Ectodermal cell (in vitro differentiated cells): ENCODE measurements at regions not wholly inside any gene's neighbourhood (a gene's known extent, or its start where the extent isn't known, plus 50 kb on each side); places are given as distances from the start of the nearest gene placed in this dataset.
"Not testable (repeated sequence)": the region's sequence is repeated elsewhere in the genome, so short reads cannot be mapped to it uniquely, and the experiment has no call there.

Experiments used
- H3K27ac ChIP-seq: 2 replicates; pipeline ENCODE4 v1.7.0; 2013; ENCODE audit warnings: mild to moderate bottlenecking, low read depth, low read length; ENCODE audit not compliant: insufficient read depth, poor library complexity, severe bottlenecking
- H3K27me3 ChIP-seq: 2 replicates; pipeline ENCODE4 v1.7.0; 2013; ENCODE audit warnings: mild to moderate bottlenecking, low read length; ENCODE audit not compliant: insufficient read depth, control insufficient read depth, poor library complexity, severe bottlenecking
- H3K36me3 ChIP-seq: one replicate; pipeline ENCODE4 v1.7.0; 2013; ENCODE audit warnings: low read length; ENCODE audit not compliant: control insufficient read depth, insufficient read depth
- H3K4me1 ChIP-seq: one replicate; pipeline ENCODE4 v1.7.0; 2013; ENCODE audit warnings: low read length; ENCODE audit not compliant: control insufficient read depth, insufficient read depth
- H3K4me3 ChIP-seq: 2 replicates; pipeline ENCODE4 v1.7.0; 2013; ENCODE audit warnings: low read depth, low read length, control low read depth; ENCODE audit not compliant: insufficient read depth
- H3K9me3 ChIP-seq: 2 replicates; pipeline ENCODE4 v1.7.0; 2013; ENCODE audit warnings: mild to moderate bottlenecking, low read length, moderate library complexity; ENCODE audit not compliant: control insufficient read depth
- whole genome bisulfite sequencing, 2 experiments: methylation state at CpG; one replicate each; pipeline ENCODE4 v1.1.7; 2013; ENCODE audit warnings: missing lambda C conversion rate in 2 of 2; 5-methylcytosine and 5-hydroxymethylcytosine counted together

DNA sequence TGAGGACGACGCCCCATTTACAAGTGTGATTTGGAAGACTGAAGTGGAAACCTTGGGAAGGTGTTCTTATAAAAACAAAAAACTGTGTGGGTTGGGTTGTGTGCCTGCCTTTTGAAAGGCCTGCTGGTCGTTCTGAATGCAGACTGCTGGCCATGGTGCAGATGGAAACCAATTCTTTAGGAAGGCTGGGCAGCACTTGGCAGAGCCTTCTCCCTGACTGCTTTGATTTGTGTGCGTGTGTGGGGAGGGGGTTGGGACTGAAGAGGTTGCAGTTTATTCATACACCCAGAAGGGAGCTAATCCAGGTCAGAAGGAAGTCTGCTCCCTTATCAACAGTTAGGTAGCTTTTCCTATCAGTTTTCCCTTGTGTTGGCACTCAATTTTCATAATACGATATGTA, 288.7 kb downstream of the SOX2 start:
- 55 to 72% methylated on average over 4 to 5 of the region's 5 CpGs for WGBS, 2 experiments
- no peaks in the 10 kb centered on the region for H3K36me3 ChIP-seq
- H3K4me1 ChIP-seq: peaks cover 31% of the 10 kb centered on the region
- no peaks in the 10 kb centered on the region for H3K9me3 ChIP-seq
- no peak overlapping the region for H3K4me3 ChIP-seq
- no peak overlapping the region for H3K27ac ChIP-seq
- no peaks in the 10 kb centered on the region for H3K27me3 ChIP-seq

DNA sequence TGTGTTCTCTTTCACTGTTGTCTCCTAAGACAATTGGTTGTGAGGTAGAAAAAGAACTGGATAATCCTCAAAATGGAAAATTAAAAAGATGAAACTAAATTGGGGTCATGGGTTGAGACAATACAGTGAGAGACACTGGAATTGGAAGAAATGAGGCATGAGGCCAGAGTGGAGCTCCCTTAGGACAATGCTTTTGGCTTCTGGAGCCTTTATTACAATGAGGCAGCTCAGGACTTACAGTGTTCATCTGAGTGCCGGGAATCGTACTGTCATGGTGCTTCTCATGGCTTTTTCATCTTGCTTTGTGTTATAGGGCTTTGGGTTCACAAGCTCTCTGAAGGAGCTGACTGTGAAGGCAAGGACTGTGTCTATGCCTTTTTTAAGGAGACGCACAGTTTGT, 293.5 kb downstream of the SOX2 start:
- Histone ChIP-seq H3K36me3 (no peaks in the 10 kb centered on the region), H3K4me3 (no peak overlapping the region), H3K4me1 (peaks cover 11% of the 10 kb centered on the region), H3K27me3 (no peaks in the 10 kb centered on the region), H3K9me3 (no peaks in the 10 kb centered on the region), H3K27ac (no peak overlapping the region)
- 93 to 94% methylated on average over 3 of the region's 3 CpGs for WGBS, 2 experiments

DNA sequence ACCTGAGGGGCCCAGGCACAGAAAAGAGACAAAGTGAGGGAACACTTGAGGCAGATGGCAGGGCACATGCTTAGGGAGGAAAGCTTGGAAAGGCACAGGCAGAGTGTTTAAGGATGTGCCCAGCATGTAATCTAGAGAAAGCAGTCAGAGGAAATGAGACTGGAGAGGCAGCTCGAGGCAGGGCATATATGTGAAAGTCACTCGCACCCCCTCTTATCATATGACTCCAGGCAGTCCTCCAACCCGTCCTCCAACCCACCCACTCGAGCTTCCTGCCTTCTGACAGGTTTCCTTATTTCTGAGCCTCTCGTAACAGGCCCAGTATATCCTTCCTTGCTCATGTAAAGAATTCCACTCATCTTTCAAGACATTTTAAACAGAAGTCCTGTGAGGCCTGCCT, 294.0 kb downstream of the SOX2 start:
- peaks cover 6% of the 10 kb centered on the region for H3K4me1 ChIP-seq
- H3K27ac ChIP-seq: no peak overlapping the region
- WGBS, 2 experiments: 84 to 88% methylated on average over 5 of the region's 5 CpGs
- H3K36me3 ChIP-seq: no peaks in the 10 kb centered on the region
- H3K9me3 ChIP-seq: no peaks in the 10 kb centered on the region
- no peak overlapping the region for H3K4me3 ChIP-seq
- no peaks in the 10 kb centered on the region for H3K27me3 ChIP-seq

DNA sequence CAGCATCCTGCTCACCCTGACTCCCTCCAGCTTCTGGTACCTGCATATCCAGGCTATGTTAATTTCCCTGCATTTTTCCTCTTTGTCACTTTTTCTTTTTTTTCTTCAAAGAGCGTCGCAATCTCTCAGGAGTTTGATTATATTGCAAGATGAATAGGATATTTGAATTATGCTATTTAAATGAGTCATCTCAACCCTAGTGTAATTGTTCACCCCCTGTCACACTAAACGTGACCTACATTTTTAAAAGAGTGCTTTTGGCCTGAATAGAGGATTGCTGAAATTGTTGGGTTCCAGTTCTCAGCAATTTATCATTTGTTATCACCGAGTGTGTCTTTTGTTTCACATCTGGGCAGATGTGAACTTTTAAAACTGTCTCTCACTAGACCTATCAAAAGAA, 294.7 kb downstream of the SOX2 start:
- H3K4me3 ChIP-seq: no peak overlapping the region
- peaks cover 5% of the 10 kb centered on the region for H3K4me1 ChIP-seq
- no peaks in the 10 kb centered on the region for H3K9me3 ChIP-seq
- 84 to 89% methylated on average over 2 of the region's 4 CpGs for WGBS, 2 experiments
- no peak overlapping the region for H3K27ac ChIP-seq
- H3K36me3 ChIP-seq: no peaks in the 10 kb centered on the region
- no peaks in the 10 kb centered on the region for H3K27me3 ChIP-seq

DNA sequence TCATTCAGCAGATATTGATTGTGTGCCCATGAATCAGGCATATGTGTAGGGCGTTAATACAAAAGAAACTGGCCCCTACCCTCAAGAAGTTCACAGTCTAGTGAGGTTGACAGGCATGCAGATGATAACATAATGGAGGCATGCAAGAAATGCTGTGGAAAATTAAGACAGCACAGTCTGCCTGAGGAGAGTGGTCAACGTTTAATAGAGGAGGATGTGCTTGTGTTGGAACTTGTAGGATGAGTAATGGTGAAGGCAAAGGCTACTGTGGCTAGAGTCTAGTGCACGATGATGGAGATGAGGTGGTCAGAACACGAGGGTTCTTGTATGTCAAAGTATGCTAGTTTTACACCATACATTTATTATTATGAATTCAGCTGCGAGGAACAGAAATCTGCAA, 295.7 kb downstream of the SOX2 start:
- Histone ChIP-seq H3K4me1 (no peaks in the 10 kb centered on the region), H3K9me3 (no peaks in the 10 kb centered on the region), H3K4me3 (no peak overlapping the region), H3K27ac (no peak overlapping the region), H3K36me3 (no peaks in the 10 kb centered on the region), H3K27me3 (no peaks in the 10 kb centered on the region)
- 94 to 96% methylated on average over 4 to 5 of the region's 5 CpGs for WGBS, 2 experiments

DNA sequence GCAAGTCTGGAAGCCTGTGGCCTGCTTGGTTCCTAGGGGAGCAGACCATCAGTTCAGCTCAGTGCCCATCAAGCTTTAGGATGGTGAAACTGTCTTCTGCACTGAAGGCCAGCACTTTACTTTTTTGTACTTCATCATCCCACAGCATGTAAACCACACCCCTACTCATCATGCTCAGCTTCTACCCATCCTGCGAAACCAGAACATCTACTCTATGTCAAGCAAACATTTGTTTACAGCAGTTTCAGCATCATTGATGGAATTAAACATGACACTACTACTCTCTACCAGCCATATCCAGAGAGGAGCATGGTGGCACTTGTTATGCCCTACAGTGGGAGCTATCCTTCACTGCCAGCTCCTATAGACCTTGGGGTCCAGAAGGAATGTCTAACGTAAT, 306.6 kb downstream of the SOX2 start:
- 97 to 99% methylated on average over 2 of the region's 2 CpGs for WGBS, 2 experiments
- H3K4me3 ChIP-seq: no peak overlapping the region
- H3K27me3 ChIP-seq: no peaks in the 10 kb centered on the region
- no peaks in the 10 kb centered on the region for H3K9me3 ChIP-seq
- H3K4me1 ChIP-seq: no peaks in the 10 kb centered on the region
- H3K36me3 ChIP-seq: no peaks in the 10 kb centered on the region
- no peak overlapping the region for H3K27ac ChIP-seq

DNA sequence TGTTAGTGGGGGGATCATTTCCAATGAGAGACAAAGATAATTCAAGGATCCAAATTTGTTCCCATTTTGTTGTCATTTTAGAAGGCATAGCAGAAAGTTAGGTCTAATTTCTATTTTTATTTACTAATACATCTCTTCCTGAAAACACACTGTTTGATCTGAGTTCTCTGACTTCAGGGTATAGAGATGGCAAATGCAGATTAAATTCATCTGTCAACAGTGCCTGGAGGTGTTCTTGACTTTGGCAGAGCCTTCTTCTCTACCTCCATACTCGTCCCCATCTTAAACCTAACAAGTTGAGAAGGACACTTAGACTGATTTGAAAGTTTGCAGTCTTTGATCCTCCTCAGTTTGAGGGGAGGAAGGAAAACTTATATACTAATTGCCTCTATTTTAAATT, 308.2 kb downstream of the SOX2 start:
- H3K27me3 ChIP-seq: no peaks in the 10 kb centered on the region
- H3K4me1 ChIP-seq: no peaks in the 10 kb centered on the region
- H3K27ac ChIP-seq: no peak overlapping the region
- 100% methylated on average over 1 of the region's 1 CpG; no CpG with 5 or more reads in 1 of the 2 experiments for WGBS, 2 experiments
- H3K36me3 ChIP-seq: no peaks in the 10 kb centered on the region
- H3K4me3 ChIP-seq: no peak overlapping the region
- no peaks in the 10 kb centered on the region for H3K9me3 ChIP-seq

DNA sequence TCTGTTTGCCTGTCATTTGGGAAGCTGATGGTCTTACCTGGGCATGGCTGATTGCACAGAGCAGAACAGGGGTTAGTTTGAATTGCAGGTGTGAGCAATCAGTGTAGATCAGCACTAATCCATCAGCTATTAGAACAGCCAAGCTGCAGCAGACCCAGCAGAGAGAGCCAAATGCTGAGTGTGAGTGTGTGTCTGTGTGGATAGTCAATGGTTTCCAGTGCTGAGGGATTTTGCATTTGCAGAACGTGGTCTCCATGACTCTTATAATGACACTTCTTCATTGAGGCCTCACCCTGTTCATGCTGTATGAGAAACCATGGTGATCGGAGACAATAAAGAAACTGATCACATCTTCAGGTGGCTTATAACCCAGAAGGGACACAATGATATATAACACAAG, 312.1 kb downstream of the SOX2 start:
- Histone ChIP-seq H3K27me3 (no peaks in the 10 kb centered on the region), H3K4me1 (no peaks in the 10 kb centered on the region), H3K27ac (no peak overlapping the region), H3K36me3 (no peaks in the 10 kb centered on the region), H3K4me3 (no peak overlapping the region), H3K9me3 (no peaks in the 10 kb centered on the region)
- WGBS, 2 experiments: 91 to 93% methylated on average over 2 of the region's 2 CpGs

DNA sequence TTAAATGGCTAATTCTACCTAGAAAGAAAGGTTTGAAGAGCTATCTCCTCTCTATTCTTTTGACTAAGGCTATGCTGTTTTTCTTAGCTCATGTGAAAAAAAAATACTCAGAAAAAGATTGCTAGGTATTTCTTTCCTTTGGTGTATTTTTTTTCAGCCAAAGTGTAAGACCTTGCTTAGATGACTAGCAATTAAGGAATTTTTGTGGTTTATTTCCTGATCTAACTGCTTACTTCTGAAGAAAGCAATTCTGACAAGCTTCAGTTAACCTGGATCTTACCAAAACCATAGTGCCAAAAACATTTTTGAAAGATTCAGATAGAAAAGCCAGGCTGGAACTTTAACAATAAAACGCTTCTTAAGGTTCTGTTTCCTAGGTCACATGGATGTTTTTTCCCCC, 315.6 kb downstream of the SOX2 start:
- no peaks in the 10 kb centered on the region for H3K9me3 ChIP-seq
- 92 to 100% methylated on average over 1 of the region's 1 CpG for WGBS, 2 experiments
- no peak overlapping the region for H3K27ac ChIP-seq
- no peak overlapping the region for H3K4me3 ChIP-seq
- no peaks in the 10 kb centered on the region for H3K4me1 ChIP-seq
- no peaks in the 10 kb centered on the region for H3K27me3 ChIP-seq
- no peaks in the 10 kb centered on the region for H3K36me3 ChIP-seq

DNA sequence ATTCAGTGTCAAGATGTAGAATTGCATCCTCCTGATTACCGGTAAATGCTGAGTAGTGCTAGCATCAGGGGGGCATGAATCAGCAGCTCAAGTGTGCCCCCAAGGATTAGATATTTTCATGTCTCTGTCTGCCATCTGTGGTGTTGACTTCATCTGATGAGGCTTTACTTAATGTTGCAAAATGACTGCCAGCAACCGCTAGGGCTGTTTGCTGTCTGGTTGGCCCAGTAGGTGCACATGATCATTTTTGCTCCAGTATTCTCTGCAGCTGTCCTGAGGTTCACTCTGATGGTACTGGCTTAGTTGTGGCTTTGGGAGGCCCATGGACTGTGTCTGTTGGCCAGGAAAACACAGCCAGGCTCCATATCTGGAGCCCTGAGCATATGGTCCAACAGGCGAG, 316.4 kb downstream of the SOX2 start:
- no peak overlapping the region for H3K4me3 ChIP-seq
- WGBS, 2 experiments: 88 to 94% methylated on average over 3 of the region's 3 CpGs
- no peaks in the 10 kb centered on the region for H3K36me3 ChIP-seq
- H3K27me3 ChIP-seq: no peaks in the 10 kb centered on the region
- no peaks in the 10 kb centered on the region for H3K9me3 ChIP-seq
- no peak overlapping the region for H3K27ac ChIP-seq
- no peaks in the 10 kb centered on the region for H3K4me1 ChIP-seq

DNA sequence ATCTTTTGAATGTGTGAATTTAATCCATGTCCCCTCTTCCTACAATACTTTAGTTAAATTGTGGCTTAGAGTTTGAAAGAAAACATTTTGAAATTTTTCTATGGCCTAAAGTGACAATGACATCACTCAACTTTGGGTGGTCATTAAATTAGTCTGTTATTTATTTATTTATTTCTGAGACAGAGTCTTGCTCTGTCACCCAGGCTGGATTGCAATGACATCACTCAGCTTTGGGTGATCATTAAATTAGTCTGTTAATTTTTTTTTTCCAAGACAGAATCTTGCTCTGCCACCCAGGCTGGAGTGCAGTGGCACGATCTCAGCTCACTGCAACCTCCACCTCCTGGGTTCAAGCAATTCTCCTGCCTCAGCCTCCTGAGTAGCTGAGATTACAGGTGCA, 322.5 kb downstream of the SOX2 start:
- H3K4me3 ChIP-seq, H3K27me3 ChIP-seq, H3K4me1 ChIP-seq, H3K27ac ChIP-seq, H3K9me3 ChIP-seq, H3K36me3 ChIP-seq: not testable (repeated sequence)
- WGBS, 2 experiments: 85 to 92% methylated on average over 1 of the region's 1 CpG
